SK-N-SH treated with all-trans-retinoic acid at 6 μM for 48 hours (cell line): ENCODE measurements at regions not wholly inside any gene's neighbourhood (a gene's known extent, or its start where the extent isn't known, plus 50 kb on each side); places are given as distances from the start of the nearest gene placed in this dataset.

Source experiments
- ATAC-seq: fragments of 200-7000 bp; cut with Tn5 transposase; 3 replicates; pipeline ENCODE4 v1.9.1; 2020; ENCODE audit warnings: mild to moderate bottlenecking, moderate library complexity
- ARNTL ChIP-seq: fragments of 450-650 bp; formaldehyde crosslinking; IDR thresholded peaks from 2 replicates; pipeline ENCODE4 v1.5.0; 2020; ENCODE audit warnings: low read depth, mild to moderate bottlenecking, moderate library complexity, borderline replicate concordance
- BACH2 ChIP-seq: fragments of 250-450 bp; sonication (Bioruptor Pico); IDR thresholded peaks from 2 replicates; pipeline ENCODE4 v1.9.0; 2021; ENCODE audit warnings: mild to moderate bottlenecking, borderline replicate concordance
- CREB5 ChIP-seq: fragments of 250-450 bp; sonication (Bioruptor Pico); IDR thresholded peaks from 2 replicates; pipeline ENCODE4 v1.5.1; 2020; ENCODE audit warnings: low read depth, mild to moderate bottlenecking, moderate library complexity
- CSDC2 ChIP-seq: fragments of 250-450 bp; sonication (Bioruptor Pico); IDR thresholded peaks from 2 replicates; pipeline ENCODE4 v1.5.0; 2020; ENCODE audit warnings: mild to moderate bottlenecking, moderate library complexity
- CSRNP3 ChIP-seq: fragments of 250-450 bp; sonication (Bioruptor Pico); IDR thresholded peaks from 2 replicates; pipeline ENCODE4 v1.5.1; 2021; ENCODE audit warnings: mild to moderate bottlenecking, moderate library complexity
- ESRRG ChIP-seq: fragments of 250-450 bp; sonication (Bioruptor Pico); IDR thresholded peaks from 2 replicates; pipeline ENCODE4 v1.6.1; 2021; ENCODE audit warnings: mild to moderate bottlenecking
- GLIS3 ChIP-seq: fragments of 250-450 bp; sonication (Bioruptor Pico); IDR thresholded peaks from 2 replicates; pipeline ENCODE4 v1.5.0; 2020; ENCODE audit warnings: mild to moderate bottlenecking, moderate library complexity
- ISL1 ChIP-seq: fragments of 250-450 bp; sonication (Bioruptor Pico); IDR thresholded peaks from 2 replicates; pipeline ENCODE4 v2.1.2; 2022; ENCODE audit warnings: mild to moderate bottlenecking, moderate library complexity
- OSR1 ChIP-seq: fragments of 250-450 bp; sonication (Bioruptor Pico); IDR thresholded peaks from 2 replicates; pipeline ENCODE4 v1.8.0; 2022; ENCODE audit warnings: moderate library complexity, mild to moderate bottlenecking, inconsistent platforms
- PPARA ChIP-seq: fragments of 250-450 bp; sonication (Bioruptor Pico); IDR thresholded peaks from 2 replicates; pipeline ENCODE4 v1.5.0; 2020; ENCODE audit warnings: mild to moderate bottlenecking, borderline replicate concordance
- RARB ChIP-seq: fragments of 250-450 bp; sonication (Bioruptor Pico); IDR thresholded peaks from 2 replicates; pipeline ENCODE4 v1.8.0; 2021; ENCODE audit warnings: mild to moderate bottlenecking, moderate library complexity
- SNAI2 ChIP-seq: fragments of 250-450 bp; sonication (Bioruptor Pico); IDR thresholded peaks from 2 replicates; pipeline ENCODE4 v1.5.0; 2020; ENCODE audit warnings: mild to moderate bottlenecking, moderate library complexity
- TCF4 ChIP-seq: fragments of 250-450 bp; sonication (Bioruptor Pico); IDR thresholded peaks from 2 replicates; pipeline ENCODE4 v1.8.0; 2021; ENCODE audit warnings: mild to moderate bottlenecking, moderate library complexity, borderline replicate concordance
- TOX ChIP-seq: fragments of 250-450 bp; sonication (Bioruptor Pico); IDR thresholded peaks from 2 replicates; pipeline ENCODE4 v1.8.0; 2021; ENCODE audit warnings: mild to moderate bottlenecking, moderate library complexity, borderline replicate concordance
- ZC3H10 ChIP-seq: fragments of 250-450 bp; sonication (Bioruptor Pico); IDR thresholded peaks from 2 replicates; pipeline ENCODE4 v1.5.1; 2021; ENCODE audit warnings: mild to moderate bottlenecking, moderate library complexity
- ZNF565 ChIP-seq: fragments of 450-650 bp; formaldehyde crosslinking; conservative IDR thresholded peaks from 2 replicates; pipeline ENCODE4 v1.5.0; 2020; ENCODE audit warnings: low read depth, mild to moderate bottlenecking, moderate library complexity
- ZNF70 ChIP-seq: fragments of 450-650 bp; formaldehyde crosslinking; IDR thresholded peaks from 2 replicates; pipeline ENCODE4 v1.5.0; 2020; ENCODE audit warnings: mild to moderate bottlenecking, moderate library complexity
- ZNF8 ChIP-seq: fragments of 450-650 bp; formaldehyde crosslinking; IDR thresholded peaks from 2 replicates; pipeline ENCODE4 v1.5.0; 2020; ENCODE audit warnings: mild to moderate bottlenecking, moderate library complexity
- TF ChIP-seq, protein P1 (sequence below): fragments of 250-450 bp; sonication (Bioruptor Pico); IDR thresholded peaks from 2 replicates; pipeline ENCODE4 v1.8.0; 2021; ENCODE audit warnings: low read depth, mild to moderate bottlenecking, moderate library complexity, borderline replicate concordance
- TF ChIP-seq, protein P2 (sequence below): fragments of 250-450 bp; sonication (Bioruptor Pico); IDR thresholded peaks from 2 replicates; pipeline ENCODE4 v1.8.0; 2020; ENCODE audit warnings: mild to moderate bottlenecking, moderate library complexity, borderline replicate concordance
- TF ChIP-seq, protein P3 (sequence below): fragments of 250-450 bp; sonication (Bioruptor Pico); IDR thresholded peaks from 2 replicates; pipeline ENCODE4 v1.5.0; 2020; ENCODE audit warnings: mild to moderate bottlenecking, moderate library complexity

- TF ChIP-seq, protein P1, sequence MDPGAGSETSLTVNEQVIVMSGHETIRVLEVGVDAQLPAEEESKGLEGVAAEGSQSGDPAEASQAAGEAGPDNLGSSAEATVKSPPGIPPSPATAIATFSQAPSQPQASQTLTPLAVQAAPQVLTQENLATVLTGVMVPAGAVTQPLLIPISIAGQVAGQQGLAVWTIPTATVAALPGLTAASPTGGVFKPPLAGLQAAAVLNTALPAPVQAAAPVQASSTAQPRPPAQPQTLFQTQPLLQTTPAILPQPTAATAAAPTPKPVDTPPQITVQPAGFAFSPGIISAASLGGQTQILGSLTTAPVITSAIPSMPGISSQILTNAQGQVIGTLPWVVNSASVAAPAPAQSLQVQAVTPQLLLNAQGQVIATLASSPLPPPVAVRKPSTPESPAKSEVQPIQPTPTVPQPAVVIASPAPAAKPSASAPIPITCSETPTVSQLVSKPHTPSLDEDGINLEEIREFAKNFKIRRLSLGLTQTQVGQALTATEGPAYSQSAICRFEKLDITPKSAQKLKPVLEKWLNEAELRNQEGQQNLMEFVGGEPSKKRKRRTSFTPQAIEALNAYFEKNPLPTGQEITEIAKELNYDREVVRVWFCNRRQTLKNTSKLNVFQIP (CRISPR knock-in tag), result no peak
- TF ChIP-seq ARNTL (CRISPR knock-in tag) (no peak), TOX (no peak), ZNF565 (no peak)
These were observed 96.0 kb downstream of the OLFM4 start (continued) for GRCh38 chr13:53124623-53125022.

DNA sequence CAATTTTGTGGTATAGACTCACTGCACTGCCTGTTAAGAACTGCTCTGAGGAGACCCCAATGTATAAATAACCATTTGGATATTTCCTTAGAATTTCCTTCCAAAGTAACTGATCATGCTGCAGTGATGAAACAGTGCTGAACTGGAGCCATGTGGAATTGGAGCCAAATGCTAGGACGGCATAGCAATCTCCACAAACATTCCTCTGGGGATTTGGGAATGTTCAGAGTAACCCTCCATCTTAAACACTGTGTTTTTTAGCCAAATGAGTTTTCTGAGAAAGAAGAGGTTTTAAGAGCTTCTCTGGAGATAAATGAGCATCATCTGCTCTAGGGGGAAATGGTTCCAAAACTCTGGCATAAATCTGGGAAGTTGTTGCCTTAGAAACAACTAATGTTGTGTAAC lies 98.2 kb downstream of the OLFM4 start:
- no peak for ATAC-seq
- TF ChIP-seq ESRRG (CRISPR knock-in tag) (no peak), CSDC2 (no peak), GLIS3 (CRISPR knock-in tag) (no peak), ZNF8 (no peak), ZNF70 (CRISPR knock-in tag) (no peak), ARNTL (CRISPR knock-in tag) (no peak), ZNF565 (no peak), OSR1 (CRISPR knock-in tag) (no peak), TCF4 (no peak), ISL1 (CRISPR knock-in tag) (no peak), PPARA (CRISPR knock-in tag) (no peak)
- TF ChIP-seq, protein P2, sequence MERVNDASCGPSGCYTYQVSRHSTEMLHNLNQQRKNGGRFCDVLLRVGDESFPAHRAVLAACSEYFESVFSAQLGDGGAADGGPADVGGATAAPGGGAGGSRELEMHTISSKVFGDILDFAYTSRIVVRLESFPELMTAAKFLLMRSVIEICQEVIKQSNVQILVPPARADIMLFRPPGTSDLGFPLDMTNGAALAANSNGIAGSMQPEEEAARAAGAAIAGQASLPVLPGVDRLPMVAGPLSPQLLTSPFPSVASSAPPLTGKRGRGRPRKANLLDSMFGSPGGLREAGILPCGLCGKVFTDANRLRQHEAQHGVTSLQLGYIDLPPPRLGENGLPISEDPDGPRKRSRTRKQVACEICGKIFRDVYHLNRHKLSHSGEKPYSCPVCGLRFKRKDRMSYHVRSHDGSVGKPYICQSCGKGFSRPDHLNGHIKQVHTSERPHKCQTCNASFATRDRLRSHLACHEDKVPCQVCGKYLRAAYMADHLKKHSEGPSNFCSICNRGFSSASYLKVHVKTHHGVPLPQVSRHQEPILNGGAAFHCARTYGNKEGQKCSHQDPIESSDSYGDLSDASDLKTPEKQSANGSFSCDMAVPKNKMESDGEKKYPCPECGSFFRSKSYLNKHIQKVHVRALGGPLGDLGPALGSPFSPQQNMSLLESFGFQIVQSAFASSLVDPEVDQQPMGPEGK (CRISPR knock-in tag), result no peak
- TF ChIP-seq, protein P1 (CRISPR knock-in tag), result no peak

- no peak for ATAC-seq
- no peak for TF ChIP-seq SNAI2 (CRISPR knock-in tag)
- TF ChIP-seq ZNF70 (CRISPR knock-in tag), result no peak
- TF ChIP-seq TCF4, result no peak
- no peak for TF ChIP-seq PPARA (CRISPR knock-in tag)
- TF ChIP-seq OSR1 (CRISPR knock-in tag), result no peak
- TF ChIP-seq CREB5 (CRISPR knock-in tag), result no peak
- TF ChIP-seq BACH2 (CRISPR knock-in tag), result no peak
- no peak for TF ChIP-seq ARNTL (CRISPR knock-in tag)
- TF ChIP-seq RARB, result no peak
- TF ChIP-seq, protein P3, sequence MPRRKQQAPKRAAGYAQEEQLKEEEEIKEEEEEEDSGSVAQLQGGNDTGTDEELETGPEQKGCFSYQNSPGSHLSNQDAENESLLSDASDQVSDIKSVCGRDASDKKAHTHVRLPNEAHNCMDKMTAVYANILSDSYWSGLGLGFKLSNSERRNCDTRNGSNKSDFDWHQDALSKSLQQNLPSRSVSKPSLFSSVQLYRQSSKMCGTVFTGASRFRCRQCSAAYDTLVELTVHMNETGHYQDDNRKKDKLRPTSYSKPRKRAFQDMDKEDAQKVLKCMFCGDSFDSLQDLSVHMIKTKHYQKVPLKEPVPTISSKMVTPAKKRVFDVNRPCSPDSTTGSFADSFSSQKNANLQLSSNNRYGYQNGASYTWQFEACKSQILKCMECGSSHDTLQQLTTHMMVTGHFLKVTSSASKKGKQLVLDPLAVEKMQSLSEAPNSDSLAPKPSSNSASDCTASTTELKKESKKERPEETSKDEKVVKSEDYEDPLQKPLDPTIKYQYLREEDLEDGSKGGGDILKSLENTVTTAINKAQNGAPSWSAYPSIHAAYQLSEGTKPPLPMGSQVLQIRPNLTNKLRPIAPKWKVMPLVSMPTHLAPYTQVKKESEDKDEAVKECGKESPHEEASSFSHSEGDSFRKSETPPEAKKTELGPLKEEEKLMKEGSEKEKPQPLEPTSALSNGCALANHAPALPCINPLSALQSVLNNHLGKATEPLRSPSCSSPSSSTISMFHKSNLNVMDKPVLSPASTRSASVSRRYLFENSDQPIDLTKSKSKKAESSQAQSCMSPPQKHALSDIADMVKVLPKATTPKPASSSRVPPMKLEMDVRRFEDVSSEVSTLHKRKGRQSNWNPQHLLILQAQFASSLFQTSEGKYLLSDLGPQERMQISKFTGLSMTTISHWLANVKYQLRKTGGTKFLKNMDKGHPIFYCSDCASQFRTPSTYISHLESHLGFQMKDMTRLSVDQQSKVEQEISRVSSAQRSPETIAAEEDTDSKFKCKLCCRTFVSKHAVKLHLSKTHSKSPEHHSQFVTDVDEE (CRISPR knock-in tag), result no peak
- no peak for TF ChIP-seq CSDC2
- no peak for TF ChIP-seq ZNF8
- TF ChIP-seq, protein P2 (CRISPR knock-in tag), result no peak
- no peak for TF ChIP-seq ZC3H10
- no peak for TF ChIP-seq ZNF565
- TF ChIP-seq GLIS3 (CRISPR knock-in tag), result no peak
- no peak for TF ChIP-seq CSRNP3 (CRISPR knock-in tag)
- TF ChIP-seq, all 23 proteins: peak for 0
These were observed 98.8 kb downstream of the OLFM4 start for GRCh38 chr13:53127373-53127772.
